NCI-H2171 (cell line): ENCODE measurements at regions not wholly inside any gene's neighbourhood (a gene's known extent, or its start where the extent isn't known, plus 50 kb on each side); places are given as distances from the start of the nearest gene placed in this dataset.
"Not testable (repeated sequence)": the region's sequence is repeated elsewhere in the genome, so short reads cannot be mapped to it uniquely, and the experiment has no call there.

Source experiments
- DNase-seq: peaks from one replicate; lab custom pipeline; 2025; lab: John Stamatoyannopoulos, UW

DNA sequence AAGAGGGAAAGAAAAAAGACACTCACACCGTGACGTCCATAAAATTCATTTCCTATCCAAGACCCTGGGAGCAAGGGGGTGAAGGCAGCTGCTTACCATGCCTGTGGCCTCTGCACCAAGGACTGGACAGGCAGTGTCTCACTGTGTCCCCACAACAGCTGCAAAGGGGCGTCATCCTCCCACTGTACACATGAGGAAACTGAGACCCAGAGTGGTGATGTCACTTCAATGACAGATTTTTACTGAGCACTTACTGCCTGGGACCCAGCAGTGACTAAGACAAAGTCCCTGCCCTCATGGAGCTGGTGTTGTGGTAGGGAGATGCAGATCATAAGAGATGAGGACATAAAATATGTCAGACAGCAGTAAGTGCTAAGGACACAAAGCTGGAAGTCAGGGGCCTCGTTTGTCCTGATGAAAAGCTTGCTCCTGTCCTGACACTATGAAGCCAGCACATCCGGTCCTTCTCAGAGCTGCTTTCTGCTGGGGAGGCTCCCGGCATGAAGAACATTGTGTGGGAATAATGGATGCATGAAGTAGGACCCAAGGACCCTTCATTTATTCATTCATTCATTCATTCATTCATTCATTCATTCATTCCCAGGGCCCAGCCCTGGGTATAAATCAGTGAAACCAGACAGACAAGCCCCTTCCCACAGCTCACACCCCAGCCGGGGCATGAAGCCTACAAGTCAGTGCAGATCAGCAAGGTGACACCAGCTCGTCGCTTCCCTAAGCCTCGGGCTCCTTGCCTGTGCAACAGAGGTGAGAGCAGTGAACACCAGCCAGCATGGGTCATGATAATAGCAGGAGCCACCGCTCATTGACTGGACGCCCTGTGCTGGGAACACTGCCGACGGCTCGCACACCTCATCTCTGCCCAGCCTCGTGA, 473.7 kb downstream of the MATN1 start:
- DNase-seq, result no peak

DNA sequence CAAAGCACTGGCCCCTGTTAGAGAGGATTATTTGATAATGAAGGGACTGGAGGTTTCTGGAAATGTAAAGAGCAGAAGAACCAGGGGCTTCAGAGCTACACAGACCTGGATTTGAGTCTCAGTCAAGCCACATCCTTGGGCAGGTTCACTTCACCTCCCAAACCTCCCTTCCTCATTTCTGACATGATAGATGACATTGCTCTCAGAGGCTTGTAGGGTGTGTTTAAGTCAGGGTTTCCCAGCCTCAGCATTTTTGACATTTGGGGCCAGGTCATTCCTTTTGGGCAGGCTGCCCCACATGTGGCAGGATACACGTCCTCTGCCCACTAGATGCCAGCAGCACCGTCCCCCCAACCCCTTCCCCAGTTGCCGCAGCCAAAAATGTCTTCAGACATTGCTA, 474.6 kb downstream of the MATN1 start:
- no peak for DNase-seq

DNA sequence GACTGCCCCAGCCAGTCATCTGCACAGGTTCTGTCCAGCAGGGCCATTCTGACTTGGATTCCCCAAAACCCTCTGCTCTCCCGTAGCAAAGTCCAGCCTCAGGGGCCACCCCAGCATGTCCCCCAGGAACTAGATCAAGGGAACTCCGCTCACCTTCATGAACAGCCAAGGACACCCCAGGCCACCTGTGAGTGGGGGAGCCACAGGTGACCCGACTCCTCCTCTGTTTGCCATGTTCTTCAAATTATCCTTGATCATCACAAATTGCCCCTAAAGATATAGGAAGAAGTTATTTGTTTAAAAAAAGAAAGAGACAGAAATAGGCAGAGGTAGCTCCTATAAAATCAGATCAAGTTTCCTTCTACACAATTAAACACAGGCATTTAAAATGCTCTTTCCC, 475.0 kb downstream of the MATN1 start:
- no peak for DNase-seq

DNA sequence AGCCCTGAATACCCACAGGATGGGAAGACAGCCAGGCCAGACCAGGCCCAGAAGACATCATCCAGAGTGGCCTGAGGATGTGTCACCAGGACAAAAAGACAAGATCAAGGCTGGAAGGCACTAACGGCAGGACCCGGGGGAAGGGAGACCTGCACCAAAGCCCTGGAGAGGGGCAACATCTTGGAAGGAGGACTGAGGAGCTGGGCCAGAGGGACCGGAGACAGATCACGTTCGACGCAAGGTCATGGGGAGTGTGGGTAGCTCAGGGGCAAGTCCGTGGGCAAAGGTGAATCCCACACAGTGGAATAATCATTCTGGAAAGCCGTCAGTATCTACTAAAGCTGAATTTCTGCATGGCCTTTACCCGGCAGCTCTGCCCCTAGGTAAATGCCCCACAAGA, 478.6 kb downstream of the MATN1 start:
- DNase-seq, result no peak

DNA sequence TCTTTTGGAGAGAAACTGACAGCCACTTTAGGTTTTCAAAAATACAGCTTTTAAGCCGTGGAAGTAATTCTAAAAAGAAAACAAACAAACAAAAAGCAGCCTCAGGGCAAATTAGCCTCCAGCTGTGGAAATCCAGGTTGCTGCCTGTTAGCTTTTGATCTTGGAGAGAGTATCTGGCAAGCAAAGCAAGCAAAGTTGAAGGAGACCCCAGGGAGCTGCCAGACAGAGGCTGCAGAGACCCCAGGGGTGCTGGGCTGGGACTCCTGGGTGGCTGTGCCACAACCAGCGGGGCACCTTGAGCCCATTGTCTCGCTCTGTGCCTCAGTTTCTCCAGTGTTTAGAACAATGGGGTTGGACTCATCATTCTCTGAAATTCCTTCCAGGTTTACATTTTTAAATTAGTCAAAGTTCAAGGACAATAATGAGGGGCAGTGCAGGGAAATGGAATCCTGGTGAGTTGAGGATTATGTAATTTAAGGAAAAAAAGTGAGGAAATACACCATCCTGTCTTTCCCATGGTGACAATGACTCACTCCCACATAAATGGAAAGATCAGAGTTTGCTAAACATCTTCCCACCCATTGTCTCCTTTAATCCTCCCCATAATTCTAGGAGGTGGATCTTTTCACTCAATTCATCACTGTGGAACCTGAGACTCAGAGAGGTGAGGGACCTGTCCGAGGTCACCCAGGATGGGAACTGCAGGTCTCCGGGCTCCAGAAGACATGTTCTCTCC, 480.5 kb downstream of the MATN1 start:
- no peak for DNase-seq

DNA sequence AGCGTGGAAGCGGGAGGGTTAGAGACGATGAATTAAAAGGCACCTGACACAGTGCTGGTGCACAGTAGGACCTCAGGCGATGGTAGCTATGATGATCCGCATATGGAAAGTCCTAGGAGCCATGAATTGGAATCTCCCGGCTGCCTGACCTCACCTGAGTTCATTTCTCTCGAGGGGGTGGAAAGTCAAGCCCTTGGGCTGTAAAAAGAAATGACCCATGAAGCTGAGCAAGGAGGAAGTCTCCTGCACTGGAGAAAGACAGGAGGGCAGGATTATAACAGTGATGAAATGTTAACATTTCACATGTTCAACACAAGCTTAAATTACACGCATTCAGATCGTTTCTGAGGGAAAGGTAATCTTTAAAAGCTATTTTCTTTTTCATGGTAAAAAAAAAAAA, 481.2 kb downstream of the MATN1 start:
- DNase-seq, result no peak

DNA sequence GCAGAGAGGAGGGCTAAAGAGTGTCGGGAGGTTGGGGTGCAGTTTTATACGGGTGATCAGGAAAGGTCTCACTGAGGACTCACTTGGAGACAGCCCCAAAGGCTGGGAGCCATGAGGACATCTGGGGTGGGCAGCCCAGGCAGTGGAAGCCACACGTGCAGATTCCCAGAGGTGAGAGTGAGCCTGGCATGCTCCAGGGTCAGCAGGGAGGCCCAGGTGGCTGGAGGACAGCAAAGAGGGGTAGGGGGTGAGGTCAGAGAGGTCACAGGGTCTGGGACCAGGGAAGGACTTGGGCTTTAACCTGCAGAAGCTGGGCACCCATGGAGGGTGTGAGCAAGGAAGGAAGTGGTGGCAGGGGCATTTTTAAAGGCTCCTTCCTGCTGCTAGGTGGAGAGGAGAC, 481.7 kb downstream of the MATN1 start:
- DNase-seq, result no peak

DNA sequence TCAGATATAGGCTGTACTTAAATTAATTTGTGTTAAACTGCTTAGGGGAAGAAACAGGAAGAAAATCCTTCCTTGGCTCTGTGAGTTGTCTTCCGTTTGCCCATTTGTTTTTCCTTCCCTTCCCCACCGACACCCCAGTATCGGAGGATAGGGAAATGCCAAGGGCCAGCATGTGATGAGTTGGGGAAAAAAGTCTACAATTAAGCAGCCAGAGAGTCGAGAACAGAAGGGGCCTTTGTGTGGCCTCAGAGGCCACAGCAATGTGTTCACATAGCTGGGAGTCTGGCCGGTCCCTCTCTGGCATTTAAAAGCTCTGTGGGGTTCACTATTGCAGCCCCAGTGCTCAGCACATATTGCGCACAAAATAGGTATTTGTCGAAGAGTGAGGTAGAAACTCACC, 489.3 kb downstream of the MATN1 start:
- DNase-seq, result no peak

DNA sequence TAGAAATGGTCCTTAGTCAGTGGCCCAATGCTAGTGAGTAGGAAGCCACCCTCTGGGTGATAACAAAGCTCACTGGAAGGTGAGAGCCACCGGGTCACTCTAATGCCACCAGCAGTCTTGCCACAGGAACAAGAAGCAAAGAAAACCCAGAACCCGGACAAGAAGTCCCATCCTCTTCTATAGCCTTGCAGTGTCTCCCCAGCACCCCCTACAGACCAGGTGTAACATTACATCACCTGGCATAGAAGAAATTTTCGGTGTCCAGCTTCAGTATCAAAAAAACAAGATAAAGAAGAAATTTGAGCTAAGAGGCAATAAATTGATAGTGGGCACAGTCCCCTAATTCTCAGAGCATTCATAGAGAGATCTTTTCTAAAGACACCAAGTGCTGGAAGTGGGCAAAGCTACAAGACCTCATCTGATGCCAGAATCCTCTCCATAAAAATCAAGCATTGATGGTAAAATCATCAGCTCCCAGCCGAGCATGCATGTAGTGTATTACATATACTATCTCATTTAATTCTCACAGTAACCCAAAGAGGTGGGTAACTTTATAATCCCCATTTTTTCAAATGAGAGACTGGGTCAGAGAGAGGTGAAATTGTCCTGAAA, 491.0 kb downstream of the MATN1 start:
- DNase-seq, result no peak

DNA sequence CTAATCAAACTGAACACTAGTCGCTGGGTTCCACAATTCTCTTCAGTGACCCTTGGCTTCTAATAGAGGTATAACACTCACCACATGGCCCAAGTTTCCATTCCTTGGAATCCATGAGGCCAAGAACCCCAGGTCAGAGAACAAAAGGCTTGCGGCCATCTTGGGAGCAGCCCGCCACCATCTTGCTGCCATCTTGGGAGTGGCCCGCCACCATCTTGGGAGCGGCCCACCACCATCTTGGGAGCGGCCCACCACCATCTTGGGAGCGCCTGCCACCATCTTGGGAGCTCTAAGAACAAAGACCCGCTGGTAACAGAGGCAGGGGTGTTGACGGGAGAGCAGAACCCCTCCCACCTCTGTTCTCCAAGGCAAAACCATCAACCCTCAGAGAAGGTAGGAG, 493.4 kb downstream of the MATN1 start:
- DNase-seq, result no peak

DNA sequence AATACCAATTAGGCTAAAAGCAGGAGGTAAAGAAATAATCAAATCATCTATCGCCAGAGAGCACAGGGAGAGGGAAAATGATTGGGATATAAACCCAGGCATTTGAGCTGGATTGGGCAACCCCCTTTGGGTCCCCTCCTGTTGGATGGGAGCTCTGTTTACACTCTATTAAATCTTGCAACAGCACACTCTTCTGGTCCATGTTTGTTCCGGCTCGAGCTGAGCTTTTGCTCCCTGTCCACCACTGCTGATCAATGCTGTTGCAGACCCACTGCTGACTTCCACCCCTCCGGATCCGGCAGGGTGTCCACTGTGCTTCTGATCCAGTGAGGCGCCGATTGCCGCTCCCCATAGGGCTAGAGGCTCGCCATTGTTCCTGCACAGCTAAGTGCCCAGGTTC, 493.8 kb downstream of the MATN1 start:
- DNase-seq, result no peak

DNA sequence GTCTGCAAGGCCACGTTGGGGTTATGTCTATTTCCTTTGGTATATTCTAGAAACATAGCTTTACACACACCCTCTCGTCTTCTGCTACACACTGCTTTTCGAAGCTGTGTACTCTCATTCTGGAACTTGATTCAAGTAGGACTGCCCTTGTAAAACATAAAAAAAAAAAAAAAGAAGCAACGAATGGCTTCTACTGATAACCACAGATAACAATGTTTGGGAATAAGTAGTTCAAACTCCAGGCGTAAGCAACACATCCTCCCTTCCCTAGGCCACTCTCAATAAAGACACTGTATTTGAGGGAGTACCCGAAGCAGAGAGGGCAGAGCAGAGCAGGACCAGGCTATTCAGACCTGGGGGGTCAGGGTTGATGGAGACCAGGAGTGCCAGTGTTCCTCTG, 496.7 kb downstream of the MATN1 start:
- DNase-seq, result no peak

DNA sequence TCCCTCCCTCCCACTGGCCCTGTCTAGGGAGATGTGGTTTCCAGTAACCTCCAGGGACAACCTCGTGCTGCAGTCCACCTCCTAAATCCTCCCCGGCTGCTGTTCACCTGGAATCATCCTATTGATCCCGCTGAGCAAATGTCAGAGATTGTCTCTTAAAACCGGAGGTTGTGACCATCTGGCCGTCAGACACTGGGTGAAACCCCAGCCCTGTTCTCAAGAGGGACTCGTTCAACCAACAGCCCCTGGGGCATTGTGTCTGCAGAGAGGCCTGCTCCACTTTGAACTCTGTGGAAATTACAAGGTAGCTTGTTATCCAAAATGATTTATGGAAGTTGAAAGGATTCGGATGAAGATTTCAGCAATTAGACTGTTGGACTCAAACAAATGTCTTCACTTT, 498.0 kb downstream of the MATN1 start:
- no peak for DNase-seq

DNA sequence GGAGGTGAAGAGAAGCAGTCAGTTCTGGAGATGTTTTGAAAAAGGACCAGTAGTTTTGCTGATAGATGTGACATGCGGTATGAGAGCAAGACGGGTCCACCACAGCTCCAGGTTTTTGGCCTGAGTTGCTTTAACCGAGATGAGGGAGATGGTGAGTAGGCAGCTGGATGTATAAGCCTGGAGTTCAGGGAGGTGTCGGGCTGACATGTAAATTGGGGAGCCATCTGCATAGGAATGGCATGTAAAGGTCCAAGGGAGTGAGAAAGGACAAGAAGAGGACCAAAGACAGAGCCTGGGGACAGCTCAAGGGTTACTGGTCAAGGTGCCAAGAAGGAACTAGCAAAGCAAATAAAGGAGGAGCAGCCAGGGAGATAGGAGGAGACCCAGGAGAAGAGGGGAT, 503.7 kb downstream of the MATN1 start:
- DNase-seq, result no peak

DNA sequence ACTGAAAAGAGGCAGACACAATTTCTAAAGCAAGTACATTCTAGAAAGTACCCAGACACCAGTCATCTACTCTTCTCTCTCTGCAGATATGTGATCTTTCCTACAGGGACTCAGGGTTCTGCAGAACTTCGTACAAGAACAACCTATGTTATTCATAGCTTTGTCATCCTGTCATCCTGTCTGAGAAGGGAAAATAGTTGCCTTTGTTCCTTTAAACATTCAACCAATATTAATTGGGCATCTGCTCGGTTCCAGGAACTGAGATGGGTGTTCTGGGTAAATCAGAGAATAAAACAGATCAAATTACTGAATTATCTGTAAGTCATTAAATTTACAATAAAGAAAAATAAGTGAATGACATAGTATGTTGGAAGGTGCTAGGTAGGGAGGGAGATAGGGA, 504.9 kb downstream of the MATN1 start:
- no peak for DNase-seq

DNA sequence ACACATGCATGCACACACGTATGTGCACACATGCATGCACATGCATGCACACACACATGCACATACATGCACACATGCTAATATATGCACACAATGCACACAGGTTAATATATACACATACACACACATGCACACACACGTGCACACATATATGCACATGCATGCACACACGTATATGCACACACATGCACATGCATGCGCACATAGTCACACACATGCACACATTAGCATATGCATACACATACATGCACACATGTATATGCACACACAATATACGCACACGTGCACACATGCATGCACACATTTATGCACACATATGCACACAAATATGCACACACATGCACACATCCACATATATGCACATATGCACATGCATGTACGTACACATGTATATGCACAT, 506.8 kb downstream of the MATN1 start:
- no peak for DNase-seq

DNA sequence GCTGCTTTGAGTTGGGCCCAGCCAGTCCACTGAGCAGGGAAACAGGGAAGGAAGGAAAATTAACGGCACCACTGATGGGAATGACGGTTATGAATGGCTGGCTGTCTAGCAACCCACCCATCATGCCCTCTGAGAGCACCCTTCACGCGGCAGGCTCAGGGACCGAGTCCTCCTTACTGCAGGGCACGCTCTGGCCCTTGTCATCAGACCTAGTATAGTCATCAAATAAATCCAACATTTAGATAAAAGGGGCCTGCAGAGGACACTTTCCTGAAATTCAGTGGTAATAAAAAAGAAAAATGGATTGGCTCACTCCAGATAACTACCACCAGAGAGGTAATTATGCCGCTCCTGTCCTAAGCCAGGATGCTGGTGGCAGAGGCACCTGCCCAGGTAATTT, 509.4 kb downstream of the MATN1 start:
- DNase-seq, result no peak

DNA sequence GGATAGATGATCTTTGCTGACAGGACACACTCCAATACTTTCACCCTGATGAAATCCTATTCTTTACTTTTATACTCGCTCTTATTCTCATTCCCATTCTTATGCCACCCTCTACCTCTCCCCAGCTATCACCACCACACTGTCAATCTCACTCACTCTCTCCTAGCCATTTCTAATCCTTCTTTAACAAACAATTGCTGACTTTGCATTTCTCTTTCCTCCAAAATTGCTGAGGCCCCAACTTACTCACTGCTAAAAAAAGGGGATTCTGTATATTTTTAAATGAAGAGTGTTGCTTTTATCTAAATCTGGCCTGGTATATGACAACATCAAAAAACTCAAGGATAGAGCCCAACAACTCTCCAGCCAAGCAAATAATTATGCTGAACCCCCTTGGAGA, 515.4 kb downstream of the MATN1 start:
- DNase-seq, result not testable (repeated sequence)

DNA sequence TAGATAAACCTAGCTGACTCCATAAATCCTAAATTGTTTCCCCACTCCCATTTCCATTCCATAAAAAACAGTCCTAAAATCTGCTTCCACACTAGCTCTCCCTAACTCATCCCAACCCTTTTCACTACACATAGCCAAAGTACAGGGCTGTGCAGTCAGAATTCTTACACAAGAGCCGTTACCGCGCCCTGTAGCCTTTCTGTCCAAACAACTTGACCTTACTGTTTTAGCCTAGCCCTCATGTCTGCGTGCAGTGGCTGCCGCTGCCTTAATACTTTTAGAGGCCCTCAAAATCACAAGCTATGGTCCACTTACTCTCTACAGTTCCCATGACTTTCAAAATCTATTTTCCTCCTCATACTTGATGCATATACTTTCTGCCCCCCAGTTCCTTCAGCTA, 516.8 kb downstream of the MATN1 start:
- not testable (repeated sequence) for DNase-seq

DNA sequence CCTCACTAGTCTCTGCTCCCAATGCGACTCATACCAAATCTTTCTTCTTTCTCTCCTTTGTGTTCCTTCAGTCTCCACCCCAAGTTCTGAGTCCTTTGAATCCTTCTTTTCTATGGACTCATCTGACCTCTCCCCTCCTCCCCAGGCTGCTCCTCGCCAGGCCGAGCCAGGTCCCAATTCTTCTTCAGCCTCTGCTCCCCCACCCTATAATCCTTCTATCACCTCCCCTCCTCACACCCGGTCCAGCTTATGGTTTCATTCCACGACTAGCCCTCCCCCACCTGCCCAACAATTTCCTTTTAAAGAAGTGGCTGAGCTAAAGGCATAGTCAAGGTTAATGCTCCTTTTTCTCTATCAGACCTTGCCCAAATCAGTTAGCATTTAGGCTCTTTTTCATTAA, 518.5 kb downstream of the MATN1 start:
- not testable (repeated sequence) for DNase-seq

DNA sequence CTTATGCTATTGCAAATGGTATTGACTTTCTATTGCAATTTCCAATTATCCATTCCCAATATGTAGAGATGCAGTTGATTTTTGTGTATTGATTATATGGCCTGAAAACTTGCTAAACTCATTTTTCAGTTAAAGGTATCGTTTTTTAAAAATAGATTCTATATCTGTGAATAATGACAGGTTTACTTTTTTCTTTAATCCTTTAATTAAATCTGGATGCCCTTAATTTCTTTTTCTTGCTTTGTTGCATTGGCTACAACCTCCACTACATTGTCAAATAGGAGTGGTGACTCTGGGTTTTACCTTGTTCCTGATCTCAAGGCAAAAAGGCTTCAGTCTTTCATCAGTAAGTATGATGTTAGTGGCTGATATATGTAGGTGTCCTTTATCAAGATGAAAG, 522.4 kb downstream of the MATN1 start:
- no peak for DNase-seq

DNA sequence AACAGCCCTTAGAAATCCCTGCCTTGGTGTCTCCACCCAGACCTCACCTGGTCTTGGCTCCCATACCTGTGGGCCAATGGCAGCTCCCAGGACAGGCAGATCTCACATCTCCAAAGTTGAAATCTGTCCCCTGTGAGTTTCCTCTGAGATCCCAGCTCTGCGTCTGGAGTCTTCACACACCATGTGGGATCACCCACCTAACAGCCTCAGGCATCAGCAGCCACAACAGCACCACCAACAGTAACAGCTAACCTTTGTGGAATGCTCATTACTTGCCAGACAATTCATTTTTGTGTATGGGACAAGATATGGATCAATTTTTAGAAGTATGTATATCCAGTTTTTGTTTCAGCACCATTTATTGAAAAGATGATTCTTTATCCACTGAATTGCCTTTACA, 523.2 kb downstream of the MATN1 start:
- no peak for DNase-seq

DNA sequence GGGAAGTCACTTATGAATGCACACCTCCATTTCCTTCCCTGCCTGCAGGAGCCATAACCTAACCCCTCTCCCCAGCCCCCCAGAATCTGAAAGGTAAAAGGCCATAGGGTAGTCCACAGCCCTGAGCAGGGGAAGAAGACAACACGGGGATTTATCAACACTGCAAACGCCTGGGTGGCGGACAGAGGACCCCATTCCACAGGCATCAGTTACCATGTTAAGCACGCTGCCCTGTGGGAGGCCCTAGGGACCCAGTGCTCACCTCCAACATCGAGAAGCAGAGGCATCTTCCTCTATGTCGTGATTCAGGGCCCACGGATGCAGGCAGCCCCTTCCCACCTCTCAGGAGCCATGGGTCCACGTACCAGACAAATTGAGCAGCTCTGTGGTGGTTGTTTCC, 523.8 kb downstream of the MATN1 start:
- DNase-seq, result no peak
